Activated naive CD4-positive, alpha-beta T cell treated with anti-CD3 and anti-CD28 coated beads, Interleukin-2, amount 10 ng/mL, durations not matched to agents 7 days and 5 days (primary cell): ENCODE measurements at regions not wholly inside any gene's neighbourhood (a gene's known extent, or its start where the extent isn't known, plus 50 kb on each side); places are given as distances from the start of the nearest gene placed in this dataset.
"Not testable (repeated sequence)": the region's sequence is repeated elsewhere in the genome, so short reads cannot be mapped to it uniquely, and the experiment has no call there.

Experiments
- CTCF ChIA-PET: fragments of 350-600 bp; sonication (Branson Sonifier 250); formaldehyde crosslinking; loops from one replicate; lab custom pipeline; 2021; ENCODE audit warnings: antibody characterized with exemption; lab: Charles Lee
- DNase-seq: peaks from one replicate; pipeline ENCODE4 v3.0.0-alpha.2; 2020
- H3K27ac Mint-ChIP-seq: one replicate; pipeline ENCODE4 v1.8.0; 2021; ENCODE audit warnings: mild to moderate bottlenecking, moderate library complexity, mixed read lengths
- H3K27me3 Mint-ChIP-seq: one replicate; pipeline ENCODE4 v1.8.0; 2021; ENCODE audit warnings: mild to moderate bottlenecking, mixed read lengths
- H3K36me3 Mint-ChIP-seq: one replicate; pipeline ENCODE4 v1.8.0; 2021; ENCODE audit warnings: mixed read lengths
- H3K4me1 Mint-ChIP-seq: one replicate; pipeline ENCODE4 v1.8.0; 2021; ENCODE audit warnings: mixed read lengths
- H3K4me3 Mint-ChIP-seq: one replicate; pipeline ENCODE4 v1.8.0; 2021; ENCODE audit warnings: mild to moderate bottlenecking, moderate library complexity, mixed read lengths
- H3K9me3 Mint-ChIP-seq: one replicate; pipeline ENCODE4 v1.8.0; 2021; ENCODE audit warnings: mixed read lengths

DNA sequence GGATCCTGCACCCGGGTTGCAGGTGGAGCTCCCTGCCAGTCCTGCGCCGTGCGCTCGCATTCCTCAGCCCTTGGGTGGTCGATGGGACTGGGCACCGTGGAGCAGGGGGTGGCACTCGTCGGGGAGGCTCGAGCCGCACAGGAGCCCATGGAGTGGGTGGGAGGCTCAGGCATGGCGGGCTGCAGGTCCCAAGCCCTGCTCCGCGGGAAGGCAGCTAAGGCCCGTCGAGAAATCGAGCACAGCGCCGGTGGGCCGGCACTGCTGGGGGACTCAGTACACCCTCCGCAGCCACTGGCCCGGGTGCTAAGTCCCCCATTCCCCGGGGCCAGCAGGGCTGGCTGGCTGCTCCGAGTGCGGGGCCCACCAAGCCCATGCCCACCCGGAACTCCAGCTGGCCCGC lies 226.1 kb downstream of the FRK start:
- H3K27me3 Mint-ChIP-seq, H3K4me3 Mint-ChIP-seq, H3K27ac Mint-ChIP-seq, DNase-seq, H3K4me1 Mint-ChIP-seq, H3K36me3 Mint-ChIP-seq, H3K9me3 Mint-ChIP-seq, CTCF ChIA-PET: not testable (repeated sequence)

DNA sequence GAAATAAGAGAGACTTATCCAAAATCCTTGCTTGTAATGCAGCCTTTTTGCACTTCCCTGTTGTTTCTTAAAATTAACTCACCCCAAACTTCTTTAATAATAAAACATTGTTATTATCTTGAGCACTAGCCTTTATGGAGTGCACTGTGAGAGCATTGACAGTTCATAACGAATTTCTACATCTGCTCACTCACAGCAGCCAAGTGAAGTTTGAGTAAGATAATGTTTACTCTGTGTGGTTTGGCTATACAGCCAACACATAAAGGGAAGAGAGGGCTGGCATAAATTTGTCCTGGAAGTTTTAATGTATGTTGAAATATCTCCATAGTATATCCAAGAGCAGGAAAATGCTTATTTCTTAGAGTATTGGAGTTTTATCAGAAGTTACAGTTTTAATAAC lies 227.9 kb downstream of the FRK start:
- no peak overlapping the region for H3K27ac Mint-ChIP-seq
- no peaks in the 10 kb centered on the region for H3K36me3 Mint-ChIP-seq
- peaks cover 4% of the 10 kb centered on the region for H3K9me3 Mint-ChIP-seq
- CTCF ChIA-PET = no interaction called here
- H3K4me3 Mint-ChIP-seq = no peak overlapping the region
- H3K27me3 Mint-ChIP-seq = no peaks in the 10 kb centered on the region
- H3K4me1 Mint-ChIP-seq = no peaks in the 10 kb centered on the region
- DNase-seq = no peak

- CTCF ChIA-PET = no interaction called here
- Mint-ChIP-seq H3K36me3 (no peaks in the 10 kb centered on the region), H3K4me1 (no peaks in the 10 kb centered on the region), H3K27me3 (no peaks in the 10 kb centered on the region), H3K9me3 (peaks cover 4% of the 10 kb centered on the region), H3K27ac (no peak overlapping the region), H3K4me3 (no peak overlapping the region)
- no peak for DNase-seq
Measured at GRCh38 chr6:115832186-115832585, 228.5 kb downstream of the FRK start.

DNA sequence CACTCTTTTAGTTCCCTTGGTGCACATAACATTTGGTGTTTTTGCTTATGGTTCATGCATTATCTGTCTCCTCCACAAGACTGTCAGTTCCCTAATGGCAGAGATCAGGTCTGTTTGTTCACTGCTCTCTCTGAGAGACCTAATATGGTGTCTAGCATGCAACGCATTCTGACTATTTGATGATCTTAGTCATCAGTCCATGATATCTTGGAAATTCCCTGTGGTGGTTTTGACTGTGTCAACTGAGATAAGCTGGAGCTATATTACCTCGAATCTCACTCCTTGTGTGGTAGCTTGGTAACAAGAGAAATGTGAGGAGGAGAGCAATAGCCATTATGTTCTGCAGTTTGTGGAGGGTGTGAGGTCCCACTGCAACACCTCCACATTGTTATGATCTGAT lies 229.8 kb downstream of the FRK start:
- no peak for DNase-seq
- Mint-ChIP-seq H3K36me3 (no peaks in the 10 kb centered on the region), H3K4me3 (no peak overlapping the region), H3K27ac (no peak overlapping the region), H3K27me3 (no peaks in the 10 kb centered on the region), H3K9me3 (peaks cover under 1% of the 10 kb centered on the region), H3K4me1 (no peaks in the 10 kb centered on the region)
- CTCF ChIA-PET = no interaction called here

DNA sequence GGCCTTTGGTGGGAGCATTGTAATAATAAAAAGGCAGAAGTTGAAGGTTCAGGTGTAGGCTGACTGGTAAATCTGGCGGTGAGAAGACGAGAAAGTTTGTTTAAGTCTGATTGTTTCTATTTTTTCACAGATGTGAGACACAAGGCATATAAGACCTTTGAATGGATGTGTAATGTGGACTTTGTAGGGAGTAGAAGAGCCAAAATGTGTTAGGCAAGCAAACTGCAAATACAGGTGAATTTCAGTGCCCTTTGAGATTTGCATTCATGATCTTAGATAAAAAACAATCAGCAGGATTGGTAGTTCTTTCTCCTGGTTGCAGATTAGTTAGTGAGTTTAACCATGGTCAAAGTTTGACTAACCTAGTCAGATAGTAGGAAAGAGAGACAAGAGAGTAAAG lies 238.9 kb downstream of the FRK start:
- H3K4me3 Mint-ChIP-seq = no peak overlapping the region
- no peak overlapping the region for H3K27ac Mint-ChIP-seq
- H3K36me3 Mint-ChIP-seq = no peaks in the 10 kb centered on the region
- no peaks in the 10 kb centered on the region for H3K27me3 Mint-ChIP-seq
- H3K4me1 Mint-ChIP-seq = no peaks in the 10 kb centered on the region
- DNase-seq = no peak
- H3K9me3 Mint-ChIP-seq = peaks cover 5% of the 10 kb centered on the region
- CTCF ChIA-PET = no interaction called here

DNA sequence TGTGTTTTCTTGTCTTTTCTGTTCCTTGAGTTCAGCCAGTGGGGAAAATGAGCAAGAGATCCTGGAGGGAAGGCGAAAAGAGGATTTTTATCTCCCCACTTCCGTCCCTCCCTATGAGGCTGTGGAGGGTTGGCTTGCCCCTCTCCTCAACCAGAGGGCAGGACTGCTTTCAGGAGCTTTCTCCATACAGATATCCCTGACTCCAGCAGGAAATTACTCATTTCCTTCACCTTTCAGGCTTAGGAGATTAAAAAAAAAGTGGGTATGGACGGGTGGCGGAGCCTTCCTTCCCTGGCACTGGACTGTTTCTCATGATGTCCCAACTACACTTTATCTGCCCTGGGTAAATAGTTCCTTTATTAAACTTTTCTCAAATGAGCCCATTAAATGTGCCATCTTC lies 241.2 kb downstream of the FRK start:
- CTCF ChIA-PET = no interaction called here
- H3K36me3 Mint-ChIP-seq = no peaks in the 10 kb centered on the region
- no peak for DNase-seq
- no peak overlapping the region for H3K4me3 Mint-ChIP-seq
- peaks cover 5% of the 10 kb centered on the region for H3K9me3 Mint-ChIP-seq
- H3K4me1 Mint-ChIP-seq = no peaks in the 10 kb centered on the region
- H3K27ac Mint-ChIP-seq = no peak overlapping the region
- H3K27me3 Mint-ChIP-seq = no peaks in the 10 kb centered on the region

DNA sequence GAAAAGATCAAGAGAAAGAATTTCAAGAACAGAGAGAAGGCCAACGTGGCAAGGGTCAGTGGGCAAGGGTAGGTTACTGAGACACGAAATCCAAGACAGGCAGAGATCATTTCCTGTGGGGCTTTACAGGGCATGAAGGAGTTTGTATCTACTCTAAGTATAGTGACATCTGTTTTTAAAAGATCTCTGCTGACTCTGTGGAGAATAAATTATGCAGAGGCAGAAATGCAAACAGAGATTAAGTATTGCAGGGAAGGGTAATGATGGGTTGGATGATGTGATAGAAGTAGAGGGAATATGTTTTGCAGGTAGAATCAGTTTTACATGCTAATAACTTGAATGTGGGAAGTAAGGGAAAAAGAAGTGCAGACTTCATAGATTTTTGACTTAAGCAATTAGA lies 243.5 kb downstream of the FRK start:
- Mint-ChIP-seq H3K27me3 (no peaks in the 10 kb centered on the region), H3K4me1 (no peaks in the 10 kb centered on the region)
- DNase-seq = no peak

GRCh38 chr6:115814907-115815306 lies 245.8 kb downstream of the FRK start:
- Mint-ChIP-seq H3K27ac (no peak overlapping the region), H3K36me3 (no peaks in the 10 kb centered on the region), H3K27me3 (no peaks in the 10 kb centered on the region), H3K4me1 (no peaks in the 10 kb centered on the region), H3K4me3 (no peak overlapping the region), H3K9me3 (peaks cover 5% of the 10 kb centered on the region)
- DNase-seq = no peak
- CTCF ChIA-PET = no interaction called here

More for the DNA sequence above, 243.5 kb downstream of the FRK start:
- Mint-ChIP-seq H3K36me3 (no peaks in the 10 kb centered on the region), H3K27ac (no peak overlapping the region), H3K9me3 (peaks cover 5% of the 10 kb centered on the region), H3K4me3 (no peak overlapping the region)
- CTCF ChIA-PET = no interaction called here

DNA sequence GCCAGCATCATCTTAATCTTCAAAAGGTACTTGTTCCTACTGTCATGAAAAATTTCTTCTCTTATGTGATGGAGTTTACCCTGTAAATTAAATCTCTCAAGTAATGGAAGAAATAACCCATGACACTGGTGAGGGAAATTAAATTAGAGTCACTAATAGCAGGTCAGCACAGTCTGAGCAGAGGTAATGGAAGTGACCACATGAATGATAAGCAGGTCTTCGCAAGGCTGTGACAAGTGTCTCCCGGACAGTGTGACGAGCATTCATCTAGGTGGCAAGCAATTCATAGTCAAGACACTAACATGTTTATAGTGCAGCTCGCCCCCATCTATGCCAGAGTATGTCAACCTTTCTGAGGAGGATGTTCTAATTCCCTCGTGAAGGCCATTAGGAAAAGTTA lies 249.2 kb downstream of the FRK start:
- Mint-ChIP-seq H3K27ac (no peak overlapping the region), H3K9me3 (no peaks in the 10 kb centered on the region), H3K27me3 (no peaks in the 10 kb centered on the region), H3K4me1 (no peaks in the 10 kb centered on the region), H3K4me3 (no peak overlapping the region), H3K36me3 (no peaks in the 10 kb centered on the region)
- DNase-seq = no peak
- CTCF ChIA-PET = no interaction called here

DNA sequence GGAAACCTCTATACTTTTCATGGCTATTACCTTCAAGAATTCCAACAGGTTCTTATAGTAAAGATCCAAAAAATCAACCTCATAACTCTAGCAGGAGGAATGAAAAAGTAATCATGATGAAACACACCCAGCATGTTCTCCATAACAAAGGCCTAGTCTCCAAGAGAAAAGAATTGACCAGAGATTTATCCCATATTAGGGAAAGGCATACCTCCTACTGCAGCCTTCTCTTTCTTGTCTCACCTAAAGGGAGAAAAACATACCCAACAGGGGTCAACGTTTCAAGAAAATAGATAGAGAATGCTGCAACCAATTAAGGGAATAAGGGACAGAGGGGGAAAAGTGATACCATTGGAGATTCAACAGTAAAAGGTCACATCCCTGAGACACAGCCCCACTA lies 262.5 kb downstream of the FRK start:
- no peaks in the 10 kb centered on the region for H3K36me3 Mint-ChIP-seq
- CTCF ChIA-PET = no interaction called here
- no peaks in the 10 kb centered on the region for H3K27me3 Mint-ChIP-seq
- DNase-seq = no peak
- H3K4me1 Mint-ChIP-seq = no peaks in the 10 kb centered on the region
- no peak overlapping the region for H3K4me3 Mint-ChIP-seq
- no peak overlapping the region for H3K27ac Mint-ChIP-seq
- H3K9me3 Mint-ChIP-seq = no peaks in the 10 kb centered on the region

GRCh38 chr6:115796829-115797228 lies 263.9 kb downstream of the FRK start:
- H3K27me3 Mint-ChIP-seq = no peaks in the 10 kb centered on the region
- no peak overlapping the region for H3K4me3 Mint-ChIP-seq
- no peaks in the 10 kb centered on the region for H3K4me1 Mint-ChIP-seq
- H3K27ac Mint-ChIP-seq = no peak overlapping the region
- DNase-seq = no peak
- no peaks in the 10 kb centered on the region for H3K9me3 Mint-ChIP-seq
- CTCF ChIA-PET = no interaction called here
- no peaks in the 10 kb centered on the region for H3K36me3 Mint-ChIP-seq

- CTCF ChIA-PET = no interaction called here
- no peaks in the 10 kb centered on the region for H3K36me3 Mint-ChIP-seq
- H3K4me3 Mint-ChIP-seq = no peak overlapping the region
- H3K9me3 Mint-ChIP-seq = no peaks in the 10 kb centered on the region
- H3K27ac Mint-ChIP-seq = no peak overlapping the region
- H3K27me3 Mint-ChIP-seq = no peaks in the 10 kb centered on the region
- H3K4me1 Mint-ChIP-seq = no peaks in the 10 kb centered on the region
- no peak for DNase-seq
Measured at GRCh38 chr6:115796061-115796460, 264.6 kb downstream of the FRK start.

- H3K27me3 Mint-ChIP-seq = no peaks in the 10 kb centered on the region
- H3K36me3 Mint-ChIP-seq = no peaks in the 10 kb centered on the region
- no peaks in the 10 kb centered on the region for H3K9me3 Mint-ChIP-seq
- no peak overlapping the region for H3K27ac Mint-ChIP-seq
- no peaks in the 10 kb centered on the region for H3K4me1 Mint-ChIP-seq
- CTCF ChIA-PET = no interaction called here
- DNase-seq = no peak
- no peak overlapping the region for H3K4me3 Mint-ChIP-seq
Measured at GRCh38 chr6:115783402-115784061, 277.2 kb downstream of the FRK start.

DNA sequence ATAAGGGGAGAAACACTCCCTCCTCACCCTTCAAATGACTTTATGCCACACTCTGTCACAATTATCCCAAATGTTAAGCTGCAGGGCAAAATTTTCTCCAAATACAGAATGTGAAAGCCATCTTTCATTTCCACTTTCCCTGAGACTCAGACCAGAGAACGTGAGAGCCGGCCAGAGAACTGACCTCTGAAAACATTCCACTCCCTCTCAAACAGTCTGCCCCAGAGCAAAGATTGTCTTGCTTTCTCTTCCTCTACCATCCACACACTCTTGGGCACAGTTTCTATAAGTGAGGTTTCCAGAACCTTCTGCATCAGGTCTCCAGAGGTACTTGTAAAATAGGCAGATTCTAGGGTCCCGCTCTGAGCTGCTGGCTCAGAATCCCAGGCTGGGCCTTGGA lies 278.1 kb downstream of the FRK start:
- H3K9me3 Mint-ChIP-seq = no peaks in the 10 kb centered on the region
- H3K36me3 Mint-ChIP-seq = no peaks in the 10 kb centered on the region
- no peaks in the 10 kb centered on the region for H3K4me1 Mint-ChIP-seq
- CTCF ChIA-PET = no interaction called here
- H3K27ac Mint-ChIP-seq = no peak overlapping the region
- H3K4me3 Mint-ChIP-seq = no peak overlapping the region
- H3K27me3 Mint-ChIP-seq = no peaks in the 10 kb centered on the region
- no peak for DNase-seq

- Mint-ChIP-seq H3K27me3 (no peaks in the 10 kb centered on the region), H3K4me1 (no peaks in the 10 kb centered on the region), H3K9me3 (no peaks in the 10 kb centered on the region), H3K36me3 (no peaks in the 10 kb centered on the region), H3K4me3 (no peak overlapping the region), H3K27ac (no peak overlapping the region)
- no peak for DNase-seq
- CTCF ChIA-PET = no interaction called here
Measured at GRCh38 chr6:115773741-115774140, 286.9 kb downstream of the FRK start.

DNA sequence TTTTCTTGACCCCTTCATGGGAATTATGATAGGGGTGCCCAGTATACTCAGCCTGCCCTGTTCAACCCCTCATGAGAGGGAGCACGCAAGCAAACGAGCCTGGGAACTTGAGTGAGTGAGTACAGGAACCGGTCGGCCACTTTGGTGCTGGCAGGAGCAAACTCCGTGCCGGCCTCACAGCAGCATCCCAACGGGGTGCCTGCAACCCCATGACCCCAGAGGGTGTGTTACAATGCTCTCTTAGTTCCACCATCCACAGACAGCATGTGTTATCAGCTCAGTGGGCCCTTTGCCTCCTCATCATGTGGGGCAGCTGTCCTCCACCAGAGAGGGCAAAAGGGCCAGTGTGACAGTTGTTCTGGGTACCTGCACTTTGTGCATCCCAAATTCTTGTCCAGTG lies 289.8 kb downstream of the FRK start:
- Mint-ChIP-seq H3K4me1 (no peaks in the 10 kb centered on the region), H3K4me3 (no peak overlapping the region)

More for the DNA sequence above, 289.8 kb downstream of the FRK start:
- DNase-seq = no peak
- no peaks in the 10 kb centered on the region for H3K36me3 Mint-ChIP-seq
- H3K9me3 Mint-ChIP-seq = no peaks in the 10 kb centered on the region
- H3K27ac Mint-ChIP-seq = no peak overlapping the region
- no peaks in the 10 kb centered on the region for H3K27me3 Mint-ChIP-seq
- CTCF ChIA-PET = no interaction called here
